K562 (cell line): ENCODE measurements at regions not wholly inside any gene's neighbourhood (a gene's known extent, or its start where the extent isn't known, plus 50 kb on each side); places are given as distances from the start of the nearest gene placed in this dataset.

ENCODE experiments used
- ATAC-seq: fragments of 200-7000 bp; cut with Tn5 transposase; 3 replicates; pipeline ENCODE4 v1.9.1; 2020; ENCODE audit warnings: moderate library complexity
- BruUV-seq: library from RNA; stranded (reverse); fragments of 400-500 nt; replicated peaks from 2 replicates; lab custom pipeline; 2021; lab: Mats Ljungman, UMichigan
- CTCF ChIA-PET: fragments of 300-600 bp; formaldehyde crosslinking; extraction: SDS; loops from one replicate; lab custom pipeline; 2021; ENCODE audit warnings: low intra/inter-chr PET ratio; lab: Yijun Ruan, JAX
- POLR2A ChIA-PET: fragments of 300-600, 350-650 bp; sonication (Branson Sonifier 250); formaldehyde crosslinking; extraction: SDS; loops from one replicate; lab custom pipeline; 2021; ENCODE audit warnings: antibody characterized with exemption, inconsistent platforms; lab: Yijun Ruan, JAX
- DNase-seq, 4 experiments: peaks; one replicate each; pipeline versions ENCODE4 v3.0.0 to v3.0.0-alpha.2; 2011 to 2018; ENCODE audit warnings: low spot score in 3 of 4, mixed read lengths in 3 of 4; ENCODE audit errors: extremely low read depth in 1 of 4
- FAIRE-seq: peaks from 2 replicates; lab custom pipeline; 2011; peaks lifted over from hg19 to GRCh38; lab: Jason Lieb, UNC
- H2AFZ ChIP-seq: 2 replicates; pipeline ENCODE4 v1.6.0; 2011; ENCODE audit warnings: low read depth, low read length, control low read depth, inconsistent platforms
- H3K27ac ChIP-seq: fragments of 200-600 bp; 3 replicates; pipeline ENCODE4 v1.8.0; 2011; ENCODE audit warnings: low read depth, mild to moderate bottlenecking, control low read depth, inconsistent platforms, low read length, moderate library complexity, mixed read lengths; ENCODE audit errors: extremely low read depth
- H3K27me3 ChIP-seq, 2 experiments: fragments of 300-600 bp in 1 of 2; 2 replicates in 1 of 2; 3 replicates in 1 of 2; pipeline versions ENCODE4 v1.6.0 to v1.8.0; 2011; ENCODE audit warnings: inconsistent platforms in 2 of 2, low read length in 2 of 2, mild to moderate bottlenecking in 1 of 2, mixed read lengths in 1 of 2, moderate library complexity in 1 of 2; ENCODE audit not compliant: control insufficient read depth in 2 of 2, insufficient read depth in 2 of 2
- H3K36me3 ChIP-seq: fragments of 300-600 bp; 3 replicates; pipeline ENCODE4 v1.8.0; 2011; ENCODE audit warnings: mild to moderate bottlenecking, low read length, inconsistent platforms; ENCODE audit not compliant: control insufficient read depth, insufficient read depth
- H3K4me1 ChIP-seq, 2 experiments: fragments of 200-600 bp in 1 of 2; replicated peaks in 1 of 2; 2 replicates in 1 of 2; 3 replicates in 1 of 2; pipeline versions ENCODE4 v1.5.1 to v1.8.0; 2011; ENCODE audit warnings: inconsistent platforms in 2 of 2, low read length in 2 of 2, mild to moderate bottlenecking in 1 of 2, mixed read lengths in 1 of 2, moderate library complexity in 1 of 2; ENCODE audit not compliant: control insufficient read depth in 2 of 2, insufficient read depth in 2 of 2
- H3K4me2 ChIP-seq: 2 replicates; pipeline ENCODE4 v1.6.1; 2011; ENCODE audit warnings: low read length, control low read depth, inconsistent platforms, mixed read lengths; ENCODE audit not compliant: insufficient read depth
- H3K4me3 ChIP-seq: fragments of 200-600 bp; sonication (generic), shearing (Covaris generic); 2 replicates; pipeline ENCODE4 v1.5.1; 2016; ENCODE audit warnings: control low read depth, inconsistent platforms
- H3K79me2 ChIP-seq: fragments of 200-600 bp; 3 replicates; pipeline ENCODE4 v1.8.0; 2011; ENCODE audit warnings: low read length, inconsistent platforms; ENCODE audit not compliant: control insufficient read depth, insufficient read depth
- H3K9ac ChIP-seq, 2 experiments: 2 replicates each; pipeline versions ENCODE4 v1.6.0 to v1.6.1; 2011; ENCODE audit warnings: low read depth in 2 of 2, low read length in 2 of 2, control low read depth in 1 of 2, inconsistent platforms in 1 of 2, mild to moderate bottlenecking in 1 of 2, mixed read lengths in 1 of 2; ENCODE audit not compliant: insufficient read depth in 1 of 2
- H3K9me1 ChIP-seq: one replicate; pipeline ENCODE4 v1.6.0; 2011; ENCODE audit warnings: inconsistent platforms, mild to moderate bottlenecking, low read length, moderate library complexity; ENCODE audit not compliant: control insufficient read depth, insufficient read depth
- H3K9me3 ChIP-seq: replicated peaks from 2 replicates; pipeline ENCODE4 v1.5.1; 2011; ENCODE audit warnings: low read depth, low read length, inconsistent platforms; ENCODE audit not compliant: control insufficient read depth, insufficient read depth
- H4K20me1 ChIP-seq: replicated peaks from 2 replicates; pipeline ENCODE4 v1.6.1; 2011; ENCODE audit warnings: low read length, inconsistent platforms, mixed read lengths; ENCODE audit not compliant: control insufficient read depth, insufficient read depth
- ATF7 ChIP-seq: fragments of 450-650 bp; IDR thresholded peaks from 2 replicates; pipeline ENCODE4 v1.7.1; 2014; ENCODE audit warnings: mild to moderate bottlenecking, moderate library complexity
- BCOR ChIP-seq: fragments of 450-650 bp; IDR thresholded peaks from 2 replicates; pipeline ENCODE4 v1.6.1; 2016
- HBP1 ChIP-seq: fragments of 450-650 bp; formaldehyde crosslinking; IDR thresholded peaks from 2 replicates; pipeline ENCODE4 v1.4.0; 2022; ENCODE audit warnings: missing genetic modification characterization
- HSF4 ChIP-seq: fragments of 250-450 bp; sonication (Bioruptor Pico); IDR thresholded peaks from 2 replicates; pipeline ENCODE4 v2.1.2; 2022; ENCODE audit warnings: mild to moderate bottlenecking, moderate library complexity, borderline replicate concordance
- JUN ChIP-seq, 2 experiments: sonication (generic) in 1 of 2; formaldehyde crosslinking in 1 of 2; IDR thresholded peaks; 2 replicates each; pipeline versions ENCODE4 v1.6.1 to v1.8.0; 2012 to 2022; ENCODE audit warnings: borderline replicate concordance in 2 of 2, mild to moderate bottlenecking in 2 of 2, improper control_type of control experiment in 1 of 2, low read depth in 1 of 2, low read length in 1 of 2, missing genetic modification reagents in 1 of 2
- NFE2L1 ChIP-seq: fragments of 450-650 bp; IDR thresholded peaks from 2 replicates; pipeline ENCODE4 v1.6.1; 2016; ENCODE audit warnings: missing genetic modification characterization, low read depth, mild to moderate bottlenecking, missing compliant biosample characterization, moderate library complexity, borderline replicate concordance
- ZFP36 ChIP-seq: fragments of 150-350 bp; IDR thresholded peaks from 2 replicates; pipeline ENCODE4 v1.6.1; 2018; ENCODE audit warnings: low read length, low read depth; ENCODE audit not compliant: partially characterized antibody
- ZNF282 ChIP-seq: sonication (generic); formaldehyde crosslinking; IDR thresholded peaks from 2 replicates; pipeline ENCODE4 v1.8.1; 2023; ENCODE audit warnings: missing genetic modification reagents
- WGBS: fragments of 100-300 bp; shearing (Covaris generic); methylation state at CpG from one replicate; pipeline ENCODE4 v1.1.6; 2016; ENCODE audit warnings: low coverage, mixed read lengths; ENCODE audit not compliant: insufficient coverage; ENCODE audit errors: missing lambda C conversion rate; 5-methylcytosine and 5-hydroxymethylcytosine counted together
- in situ Hi-C: fragments of 300-500 bp; cut with MboI; formaldehyde crosslinking; loops from 4 replicates; pipeline ENCODE4 v1.15.0; 2018; ENCODE audit warnings: inconsistent platforms, mixed read lengths
- intact Hi-C: fragments of 100-400 bp; cut with micrococcal nuclease; formaldehyde crosslinking; loops from 2 replicates; pipeline ENCODE4 v1.14.2; 2022
- TF ChIP-seq, protein P1 (sequence below): fragments of 450-650 bp; IDR thresholded peaks from 2 replicates; pipeline ENCODE4 v1.6.1; 2017; ENCODE audit warnings: mild to moderate bottlenecking, moderate library complexity

DNA sequence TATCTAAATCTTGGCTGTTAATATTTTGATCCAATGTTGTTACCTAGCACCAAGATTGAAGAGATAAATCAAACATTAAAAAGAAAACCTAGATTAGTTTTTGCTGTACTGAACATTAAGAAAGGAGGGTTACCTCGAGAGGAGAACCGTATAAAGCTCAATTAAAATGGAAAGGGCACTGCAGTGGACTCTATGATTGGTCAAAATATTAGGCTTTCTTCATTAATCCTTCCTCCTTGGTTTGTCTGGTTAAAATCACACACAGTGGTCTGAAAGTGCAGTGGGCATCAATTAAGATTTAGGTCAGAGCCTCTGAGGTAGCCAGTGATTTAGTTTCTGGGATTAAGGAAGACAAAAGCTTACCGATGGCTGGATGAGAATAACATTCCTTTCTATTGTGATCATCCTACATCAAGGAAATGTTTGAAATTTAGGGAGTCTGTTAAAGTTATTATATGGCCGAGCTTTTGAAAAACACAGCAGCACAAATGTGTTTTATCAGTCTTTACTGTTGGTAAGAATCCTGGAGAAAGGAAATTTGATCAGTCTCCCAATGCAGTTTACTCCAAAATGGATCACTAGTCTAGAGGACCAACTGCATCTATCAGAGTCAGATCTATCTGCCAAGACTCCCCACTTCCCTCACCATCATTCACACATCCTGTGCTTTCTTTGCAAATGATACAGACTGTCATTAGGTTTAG is 134.6 kb upstream of the NEDD9 start:
- H3K4me3 ChIP-seq = no peak overlapping the region
- BruUV-seq = no TSS peak
- TF ChIP-seq, protein P1, sequence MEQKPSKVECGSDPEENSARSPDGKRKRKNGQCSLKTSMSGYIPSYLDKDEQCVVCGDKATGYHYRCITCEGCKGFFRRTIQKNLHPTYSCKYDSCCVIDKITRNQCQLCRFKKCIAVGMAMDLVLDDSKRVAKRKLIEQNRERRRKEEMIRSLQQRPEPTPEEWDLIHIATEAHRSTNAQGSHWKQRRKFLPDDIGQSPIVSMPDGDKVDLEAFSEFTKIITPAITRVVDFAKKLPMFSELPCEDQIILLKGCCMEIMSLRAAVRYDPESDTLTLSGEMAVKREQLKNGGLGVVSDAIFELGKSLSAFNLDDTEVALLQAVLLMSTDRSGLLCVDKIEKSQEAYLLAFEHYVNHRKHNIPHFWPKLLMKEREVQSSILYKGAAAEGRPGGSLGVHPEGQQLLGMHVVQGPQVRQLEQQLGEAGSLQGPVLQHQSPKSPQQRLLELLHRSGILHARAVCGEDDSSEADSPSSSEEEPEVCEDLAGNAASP = no peak
- no peak overlapping the region for H3K9ac ChIP-seq
- H3K4me2 ChIP-seq = no peak overlapping the region
- no peaks in the 10 kb centered on the region for H4K20me1 ChIP-seq
- H2AFZ ChIP-seq = no peak overlapping the region
- ChIA-PET CTCF (no interaction called here), POLR2A (interaction anchor here (1.0 kb wide), 1 partner anchor 9 kb away, joined by 3 read pairs; no protein-coding TSS in a partner anchor)
- no peaks in the 10 kb centered on the region for H3K9me3 ChIP-seq
- H3K9me1 ChIP-seq = no peaks in the 10 kb centered on the region
- no peak for ATAC-seq
- in situ Hi-C loops = no loop called here
- 0% methylated on average over 4 of the region's 4 CpGs for WGBS
- H3K4me1 ChIP-seq = no peaks in the 10 kb centered on the region
- no peak overlapping the region for H3K27ac ChIP-seq
- no peaks in the 10 kb centered on the region for H3K36me3 ChIP-seq
- H3K79me2 ChIP-seq = no peaks in the 10 kb centered on the region
- no peak for DNase-seq
- FAIRE-seq = no peak
- peaks cover 0 to 10% of the 10 kb centered on the region in 2 experiments; a peak in 2 of 5 replicates for H3K27me3 ChIP-seq
- intact Hi-C loops = no loop called here

DNA sequence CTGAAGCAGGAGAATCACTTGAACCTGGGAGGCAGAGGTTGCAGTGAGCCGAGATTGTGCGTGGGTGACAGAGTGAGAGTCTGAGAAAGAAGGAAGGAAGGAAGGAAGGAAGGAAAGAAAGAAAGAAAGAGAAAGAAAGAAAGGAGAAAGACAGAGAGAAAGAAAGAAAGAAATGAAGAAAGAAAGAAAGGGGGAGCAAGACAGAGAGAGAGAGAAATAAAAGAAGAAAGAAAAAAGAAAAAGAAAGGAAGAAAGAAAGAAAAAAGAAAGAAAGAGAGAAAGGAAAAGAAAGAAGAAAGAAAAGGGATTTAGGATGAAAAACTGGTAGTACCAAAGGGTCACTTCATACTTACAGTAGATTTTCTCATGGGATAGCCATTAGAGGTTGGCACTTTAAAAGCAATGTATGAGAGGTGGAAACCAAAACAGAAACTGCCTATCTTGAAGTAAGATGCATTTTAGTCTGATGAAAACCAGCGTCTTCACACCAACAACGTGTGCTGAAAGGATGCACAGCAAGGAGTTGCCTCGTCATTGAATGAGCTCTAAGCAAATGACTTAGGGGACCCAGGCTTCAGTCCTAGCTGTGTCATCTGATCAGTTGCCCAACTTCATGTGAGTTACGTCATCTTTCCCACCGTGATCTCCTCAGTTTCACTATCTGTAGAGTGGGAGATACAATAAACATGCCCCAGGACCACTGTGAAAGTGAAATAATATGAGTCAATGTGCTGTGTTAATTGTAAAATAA is 133.9 kb upstream of the NEDD9 start:
- Histone ChIP-seq H3K36me3 (no peaks in the 10 kb centered on the region), H3K27ac (no peak overlapping the region), H3K4me1 (no peaks in the 10 kb centered on the region), H3K9me3 (no peaks in the 10 kb centered on the region), H2AFZ (no peak overlapping the region), H4K20me1 (no peaks in the 10 kb centered on the region), H3K9ac (no peak overlapping the region), H3K4me2 (no peak overlapping the region), H3K79me2 (no peaks in the 10 kb centered on the region), H3K9me1 (no peaks in the 10 kb centered on the region), H3K27me3 (peaks cover 0 to 10% of the 10 kb centered on the region in 2 experiments; a peak in 2 of 5 replicates), H3K4me3 (no peak overlapping the region)
- intact Hi-C loops = no loop called here
- FAIRE-seq (no peak), ATAC-seq (no peak), DNase-seq (no peak)
- WGBS = under 1% methylated on average over 7 of the region's 7 CpGs
- CTCF ChIA-PET = no interaction called here
- POLR2A ChIA-PET = interaction anchor here (1.0 kb wide), 1 partner anchor 8 kb away, joined by 3 read pairs; no protein-coding TSS in a partner anchor
- in situ Hi-C loops = no loop called here
- no TSS peak for BruUV-seq
- TF ChIP-seq ATF7 = peak; percentile 57; the same call in 1 of the 2 replicates
- 0 out of 2 replicates have a peak, but pooled peaks have one; percentile 21 for TF ChIP-seq HBP1 (CRISPR knock-in tag)
- peak; percentile 40; the same call in 1 of the 2 replicates for TF ChIP-seq BCOR
- 0 out of 2 replicates have a peak, but pooled peaks have one; percentile 4 for TF ChIP-seq NFE2L1 (tag)
- TF ChIP-seq ZNF282 (CRISPR knock-in tag) = no peak
- TF ChIP-seq HSF4 (CRISPR knock-in tag) = no peak
- peak; percentile 19 for TF ChIP-seq ZFP36
- TF ChIP-seq JUN (IDR thresholded peaks at IDR 0.05; ENCODE audit: borderline replicate concordance, low read depth, low read length) = no peak
- no peak for TF ChIP-seq JUN (CRISPR knock-in tag; IDR thresholded peaks at IDR 0.05; ENCODE audit: borderline replicate concordance)
